Upper lobe of right lung (tissue), 1 donor: ENCODE measurements at regions not wholly inside any gene's neighbourhood (a gene's known extent, or its start where the extent isn't known, plus 50 kb on each side); places are given as distances from the start of the nearest gene placed in this dataset.

Source experiments
- ATAC-seq: fragments of 200-7000 bp; cut with Tn5 transposase; one replicate; pipeline ENCODE4 v1.9.1; 2020; ENCODE audit warnings: mild to moderate bottlenecking, moderate library complexity
- DNase-seq: peaks from one replicate; pipeline ENCODE4 v3.0.0-alpha.2; 2020
- H3K27ac ChIP-seq: fragments of 200-600 bp; one replicate; pipeline ENCODE4 v1.8.0; 2022
- H3K27me3 ChIP-seq: fragments of 200-600 bp; one replicate; pipeline ENCODE4 v1.8.0; 2022; ENCODE audit warnings: mild to moderate bottlenecking
- H3K36me3 ChIP-seq: fragments of 200-600 bp; one replicate; pipeline ENCODE4 v1.8.0; 2022
- H3K4me1 ChIP-seq: fragments of 200-600 bp; one replicate; pipeline ENCODE4 v1.8.0; 2022
- H3K4me3 ChIP-seq: fragments of 200-600 bp; one replicate; pipeline ENCODE4 v1.8.0; 2022; ENCODE audit warnings: mild to moderate bottlenecking
- H3K9me3 ChIP-seq: fragments of 200-600 bp; one replicate; pipeline ENCODE4 v1.8.0; 2022
- intact Hi-C: fragments of 100-400 bp; cut with DNase I; formaldehyde crosslinking; loops from one replicate; pipeline ENCODE4 v1.11.0; 2022
- TF ChIP-seq, protein P1 (sequence below): fragments of 200-600 bp; IDR thresholded peaks from one replicate; pipeline ENCODE4 v1.8.0; 2022; ENCODE audit warnings: antibody characterized with exemption
- donor health status: DM: no; HTN: yes; CAD: no; lungs with severe emphysema.

DNA sequence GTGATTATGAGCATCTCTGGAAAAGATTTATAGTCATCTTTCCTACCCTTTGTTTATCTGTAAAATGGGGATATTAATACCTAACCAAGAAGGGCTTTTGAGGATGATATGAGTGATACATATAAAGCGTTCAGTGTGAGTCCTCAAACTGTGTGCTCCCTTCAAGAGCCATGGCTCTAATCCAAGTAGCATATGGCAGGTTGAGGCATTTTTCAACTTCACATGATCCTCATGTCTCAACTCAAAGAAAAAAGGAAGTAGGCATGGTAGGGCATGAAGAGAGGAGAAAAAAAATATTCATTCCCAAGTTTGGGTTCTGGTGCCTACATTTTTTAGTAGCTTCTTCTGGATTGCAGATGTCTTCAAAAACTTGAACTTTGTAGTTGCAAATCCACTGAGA is 286.3 kb upstream of the ATP2B1 start:
- ATAC-seq (no peak), DNase-seq (no peak)
- intact Hi-C loops, result no loop called here
- H3K4me1 ChIP-seq, result no peaks in the 10 kb centered on the region
- TF ChIP-seq, protein P1, sequence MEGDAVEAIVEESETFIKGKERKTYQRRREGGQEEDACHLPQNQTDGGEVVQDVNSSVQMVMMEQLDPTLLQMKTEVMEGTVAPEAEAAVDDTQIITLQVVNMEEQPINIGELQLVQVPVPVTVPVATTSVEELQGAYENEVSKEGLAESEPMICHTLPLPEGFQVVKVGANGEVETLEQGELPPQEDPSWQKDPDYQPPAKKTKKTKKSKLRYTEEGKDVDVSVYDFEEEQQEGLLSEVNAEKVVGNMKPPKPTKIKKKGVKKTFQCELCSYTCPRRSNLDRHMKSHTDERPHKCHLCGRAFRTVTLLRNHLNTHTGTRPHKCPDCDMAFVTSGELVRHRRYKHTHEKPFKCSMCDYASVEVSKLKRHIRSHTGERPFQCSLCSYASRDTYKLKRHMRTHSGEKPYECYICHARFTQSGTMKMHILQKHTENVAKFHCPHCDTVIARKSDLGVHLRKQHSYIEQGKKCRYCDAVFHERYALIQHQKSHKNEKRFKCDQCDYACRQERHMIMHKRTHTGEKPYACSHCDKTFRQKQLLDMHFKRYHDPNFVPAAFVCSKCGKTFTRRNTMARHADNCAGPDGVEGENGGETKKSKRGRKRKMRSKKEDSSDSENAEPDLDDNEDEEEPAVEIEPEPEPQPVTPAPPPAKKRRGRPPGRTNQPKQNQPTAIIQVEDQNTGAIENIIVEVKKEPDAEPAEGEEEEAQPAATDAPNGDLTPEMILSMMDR, result no peak
- no peak overlapping the region for H3K4me3 ChIP-seq
- no peaks in the 10 kb centered on the region for H3K9me3 ChIP-seq
- no peak overlapping the region for H3K27ac ChIP-seq
- no peaks in the 10 kb centered on the region for H3K27me3 ChIP-seq
- no peaks in the 10 kb centered on the region for H3K36me3 ChIP-seq

DNA sequence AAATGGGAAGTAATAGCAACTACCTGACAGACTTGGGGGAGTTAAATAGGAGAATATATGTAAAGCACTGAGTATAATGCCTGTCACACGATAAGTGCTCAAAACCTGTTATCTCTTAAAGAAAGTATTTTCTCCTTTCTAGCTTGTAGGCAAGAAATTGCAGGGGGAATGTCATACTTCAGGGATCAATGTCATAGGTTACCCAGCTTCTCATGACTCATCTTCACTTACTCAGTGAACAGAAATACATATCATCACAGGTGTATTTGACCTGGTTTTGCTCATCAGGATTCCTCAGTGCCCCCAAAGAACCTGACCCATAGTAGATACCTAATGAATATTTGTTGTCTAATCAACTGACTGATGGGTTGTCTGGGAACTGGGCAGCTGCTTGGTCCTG is 285.0 kb upstream of the ATP2B1 start:
- Histone ChIP-seq H3K27ac (no peak overlapping the region), H3K4me1 (no peaks in the 10 kb centered on the region), H3K27me3 (no peaks in the 10 kb centered on the region), H3K36me3 (no peaks in the 10 kb centered on the region), H3K4me3 (no peak overlapping the region), H3K9me3 (no peaks in the 10 kb centered on the region)
- ATAC-seq (no peak), DNase-seq (no peak)
- intact Hi-C loops, result no loop called here
- TF ChIP-seq, protein P1, result no peak

DNA sequence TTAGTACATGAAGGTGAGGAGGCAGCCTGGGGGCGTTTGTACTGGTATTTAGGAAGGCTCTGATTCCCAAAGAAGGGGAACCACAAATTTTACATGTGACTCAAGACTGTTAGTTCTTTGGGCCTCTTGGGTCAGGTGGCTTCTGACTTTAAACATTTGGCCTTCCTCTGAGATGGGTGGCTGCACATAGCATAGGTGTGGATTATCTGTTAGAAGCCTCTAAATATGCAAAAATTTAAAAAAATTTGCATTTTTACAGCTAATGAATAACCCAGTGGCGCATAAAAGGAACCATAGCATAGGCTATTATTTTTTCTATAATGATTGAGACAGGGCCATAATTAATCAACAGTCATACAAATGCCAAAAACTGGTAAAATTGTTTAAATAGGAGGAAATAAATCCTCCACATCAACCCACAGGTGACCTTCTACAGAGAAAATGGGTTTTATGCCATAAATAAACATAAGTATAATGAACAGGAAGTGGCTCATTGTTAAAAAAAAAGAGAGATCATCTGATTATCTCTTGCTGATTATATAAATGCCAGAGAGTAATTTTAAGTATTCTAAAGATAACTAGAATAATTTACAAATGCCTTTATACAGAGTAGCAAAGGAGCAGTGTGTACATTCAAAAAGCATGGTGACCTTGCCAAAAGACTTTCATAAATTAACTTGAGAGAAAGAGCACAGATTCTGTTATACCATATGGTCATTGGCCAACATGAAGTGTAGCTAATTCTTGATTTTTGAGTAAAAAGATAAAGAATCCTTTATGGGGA is 284.2 kb upstream of the ATP2B1 start:
- no peak overlapping the region for H3K27ac ChIP-seq
- TF ChIP-seq, protein P1, result no peak
- no peaks in the 10 kb centered on the region for H3K27me3 ChIP-seq
- intact Hi-C loops, result no loop called here
- H3K36me3 ChIP-seq, result no peaks in the 10 kb centered on the region
- ATAC-seq (no peak), DNase-seq (no peak)
- H3K4me1 ChIP-seq, result no peaks in the 10 kb centered on the region
- H3K9me3 ChIP-seq, result no peaks in the 10 kb centered on the region
- H3K4me3 ChIP-seq, result no peak overlapping the region

DNA sequence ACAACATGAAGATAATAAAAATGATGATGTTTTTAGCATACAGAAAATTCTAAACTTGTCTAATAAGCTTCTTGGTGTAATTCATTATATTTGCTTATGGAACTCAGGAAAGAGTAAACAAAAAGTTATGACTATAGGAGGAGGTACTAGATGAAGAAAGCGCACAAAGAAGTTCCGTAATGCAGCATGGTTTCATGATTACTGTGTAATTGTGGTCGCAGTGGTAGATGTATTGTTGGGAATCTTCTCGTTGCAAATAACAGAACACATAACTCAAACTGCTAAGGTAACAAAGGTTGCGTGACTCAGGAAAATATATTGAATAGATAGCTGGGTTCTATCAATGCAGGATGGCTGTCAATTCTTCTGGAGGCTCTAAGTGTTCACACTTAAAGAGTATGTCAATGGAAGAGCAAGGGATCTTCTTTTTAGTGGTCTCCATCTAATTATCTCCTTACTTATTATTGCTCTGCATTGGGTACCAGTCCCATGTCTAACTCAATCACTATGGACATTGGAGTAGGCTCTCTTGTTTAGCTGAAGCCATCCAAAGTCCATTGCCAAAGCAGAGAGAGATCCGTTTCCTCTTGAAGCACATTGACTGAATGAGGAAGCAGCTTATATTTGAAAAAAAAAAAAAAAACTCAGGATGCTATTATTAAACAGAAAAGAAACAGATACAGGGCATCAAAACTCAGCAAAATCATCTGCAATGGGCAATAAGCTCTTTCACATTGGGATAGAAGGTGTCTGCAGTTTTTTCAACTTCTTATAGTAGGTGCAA is 283.4 kb upstream of the ATP2B1 start:
- TF ChIP-seq, protein P1, result no peak
- H3K4me3 ChIP-seq, result no peak overlapping the region
- no peak overlapping the region for H3K27ac ChIP-seq
- no peaks in the 10 kb centered on the region for H3K36me3 ChIP-seq
- ATAC-seq (no peak), DNase-seq (no peak)
- no peaks in the 10 kb centered on the region for H3K9me3 ChIP-seq
- intact Hi-C loops, result no loop called here
- no peaks in the 10 kb centered on the region for H3K4me1 ChIP-seq
- H3K27me3 ChIP-seq, result no peaks in the 10 kb centered on the region

DNA sequence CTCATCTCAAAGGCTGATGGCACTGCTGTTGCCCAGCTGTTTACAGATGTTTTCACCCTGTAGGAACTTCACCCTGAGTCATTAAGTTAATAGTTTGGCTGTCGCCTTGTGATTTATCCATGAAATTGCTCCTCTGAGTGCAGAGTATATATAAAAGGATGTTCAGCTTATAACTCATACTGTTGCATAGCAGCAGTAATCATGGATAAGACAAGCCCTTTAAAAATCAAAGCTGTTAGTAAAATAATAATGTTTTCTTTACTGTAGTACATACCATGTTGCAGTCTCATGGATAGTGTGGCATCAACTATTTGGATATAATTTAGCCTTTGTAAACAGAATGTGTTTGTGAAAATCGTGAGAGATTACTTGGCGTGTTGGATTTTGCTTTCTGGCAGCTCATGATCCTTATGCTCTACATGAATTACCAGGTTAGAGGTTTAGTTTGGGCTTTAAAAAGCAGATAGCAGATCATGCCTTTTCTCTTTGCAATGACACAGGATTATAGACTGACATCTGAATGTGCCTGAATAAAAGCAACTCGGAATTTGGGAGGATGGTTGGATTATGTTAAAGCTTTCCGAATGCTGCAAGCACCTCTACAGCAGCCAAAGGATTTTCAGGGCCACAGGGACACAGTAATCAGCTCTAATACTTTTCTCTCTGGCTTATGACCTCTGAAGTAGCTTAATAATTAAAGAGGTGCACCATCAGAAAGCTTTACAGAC is 279.7 kb upstream of the ATP2B1 start:
- Histone ChIP-seq H3K9me3 (no peaks in the 10 kb centered on the region), H3K27me3 (no peaks in the 10 kb centered on the region), H3K4me1 (no peaks in the 10 kb centered on the region), H3K27ac (no peak overlapping the region), H3K4me3 (no peak overlapping the region), H3K36me3 (no peaks in the 10 kb centered on the region)
- DNase-seq (no peak), ATAC-seq (no peak)
- intact Hi-C loops, result no loop called here
- TF ChIP-seq, protein P1, result no peak
